ENCODE measurements at regions not wholly inside any gene's neighbourhood (a gene's known extent, or its start where the extent isn't known, plus 50 kb on each side); places are given as distances from the start of the nearest gene placed in this dataset.

DNA sequence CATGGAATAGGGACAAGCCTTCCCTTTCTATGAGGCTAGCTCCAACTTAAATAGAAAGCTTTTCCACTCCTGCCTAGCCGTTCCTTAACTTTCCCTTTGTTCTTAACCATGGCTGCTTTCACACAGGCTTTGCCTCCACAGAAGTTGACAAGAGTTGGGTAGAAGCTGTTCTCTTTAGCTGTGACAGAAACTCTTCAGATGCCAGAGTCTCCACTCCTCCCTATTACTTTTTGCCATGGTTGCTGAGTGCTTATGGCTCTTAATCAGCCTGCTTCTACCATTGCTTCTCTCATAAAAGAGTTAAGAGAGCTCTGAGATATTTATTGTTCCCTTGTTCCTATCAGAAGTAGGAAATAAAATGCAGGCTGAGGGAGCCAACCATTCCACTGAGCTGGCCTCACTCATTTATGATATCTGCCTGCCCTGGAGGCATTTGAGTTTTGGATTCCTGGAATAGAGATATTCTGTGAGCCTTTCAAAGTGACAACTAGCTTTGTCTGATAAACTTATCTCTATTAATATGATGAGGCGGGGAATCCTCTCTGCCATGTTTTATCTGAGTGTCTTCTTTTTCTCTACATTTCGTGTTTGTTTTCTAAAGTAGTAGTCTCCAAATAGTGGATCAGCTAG, 162.6 kb downstream of the DMAC1 start:
- no peak overlapping the region for H2BK12ac ChIP-seq (ENCODE audit: low read depth, low read length)
- H3K27me3 ChIP-seq (replicated peaks in 1 of 4; ENCODE audit: control insufficient read depth in 3 of 4, extremely low read depth in 1 of 4, insufficient read depth in 3 of 4, low read length in 3 of 4), result no peaks in the 10 kb centered on the region
- H3K27ac ChIP-seq (ENCODE audit: low read depth, low read length), result no peak overlapping the region
- no peak overlapping the region for H3K4me2 ChIP-seq (ENCODE audit: insufficient read depth in 1 of 2, low read depth in 2 of 2, low read length in 2 of 2)
- CTCF ChIA-PET (ENCODE audit: partially characterized antibody), result interaction anchor here (0.8 to 1.3 kb wide), 2 partner anchors 15 to 21 kb away, joined by 3 to 8 read pairs; no protein-coding TSS in a partner anchor
- FAIRE-seq, result no peak
- H2AFZ ChIP-seq (ENCODE audit: low read length), result no peak overlapping the region
- H4K8ac ChIP-seq (ENCODE audit: extremely low read depth, insufficient read depth, low read length), result no peak overlapping the region
- H4K20me1 ChIP-seq (replicated peaks in 1 of 2; ENCODE audit: control insufficient read depth in 1 of 2, insufficient read depth in 2 of 2, low read length in 2 of 2), result no peaks in the 10 kb centered on the region
- no peak overlapping the region for H3K18ac ChIP-seq (ENCODE audit: extremely low read depth, low read length)
- no peak overlapping the region for H2AK5ac ChIP-seq (ENCODE audit: low read depth, low read length)
- no peak for DNase-seq (ENCODE audit: low read depth in 1 of 2, low spot score in 2 of 2)
- H3K79me2 ChIP-seq (ENCODE audit: control insufficient read depth in 1 of 2, insufficient read depth in 2 of 2, low read length in 2 of 2), result no peaks in the 10 kb centered on the region
- H3K4ac ChIP-seq (replicated peaks; ENCODE audit: insufficient read length, low read depth, low read length), result no peak overlapping the region
- H3K56ac ChIP-seq (replicated peaks; ENCODE audit: insufficient read length, low read depth, low read length), result no peak overlapping the region
- POLR2A ChIA-PET (ENCODE audit: partially characterized antibody), result no interaction called here
- H3K9ac ChIP-seq (replicated peaks in 1 of 4; ENCODE audit: extremely low read depth in 1 of 4, low read depth in 3 of 4, low read length in 3 of 4), result no peak overlapping the region
- H3K23ac ChIP-seq (ENCODE audit: insufficient read length), result no peak overlapping the region
- H3K23me2 ChIP-seq (ENCODE audit: low read depth, low read length), result no peaks in the 10 kb centered on the region
- H3K36me3 ChIP-seq (ENCODE audit: control insufficient read depth in 2 of 4, insufficient read depth in 4 of 4, low read length in 3 of 4), result no peaks in the 10 kb centered on the region
- H2BK120ac ChIP-seq (replicated peaks; ENCODE audit: low read depth, low read length), result no peak overlapping the region
- 94% methylated on average over 3 of the region's 3 CpGs; no CpG with 5 or more reads in 1 of the 2 experiments for WGBS, 2 experiments (ENCODE audit: extremely low coverage in 1 of 2, insufficient coverage in 1 of 2, insufficient read length in 1 of 2, insufficient replicate concordance in 2 of 2, low coverage in 1 of 2, low lambda C conversion rate in 2 of 2, missing lambda C conversion rate in 1 of 2)
- H3K4me1 ChIP-seq (replicated peaks in 1 of 4; ENCODE audit: control insufficient read depth in 3 of 4, insufficient read depth in 4 of 4, low read length in 3 of 4), result no peaks in the 10 kb centered on the region; a peak in 1 of 7 replicates
- H3K9me3 ChIP-seq (ENCODE audit: insufficient read depth in 2 of 2, low read depth in 1 of 2, low read length in 1 of 2), result no peaks in the 10 kb centered on the region
- no peak overlapping the region for H3K4me3 ChIP-seq (ENCODE audit: extremely low read depth in 1 of 4, insufficient read depth in 2 of 4, low read depth in 3 of 4, low read length in 4 of 4)
- TF ChIP-seq KDM1A (IDR thresholded peaks at IDR 0.05; ENCODE audit: borderline replicate concordance, low read length) (no peak), RAD21 (IDR thresholded peaks at IDR 0.05 in 1 of 2, conservative IDR thresholded peaks at IDR 0.05 in 1 of 2; ENCODE audit: low read depth in 2 of 2, low read length in 2 of 2) (no peak), TBP (IDR thresholded peaks at IDR 0.05; ENCODE audit: low read depth, low read length) (no peak), SP4 (IDR thresholded peaks at IDR 0.05; ENCODE audit: low read length) (no peak), RNF2 (IDR thresholded peaks at IDR 0.05; ENCODE audit: borderline replicate concordance, low read depth, low read length, missing control alignments, poor library complexity, severe bottlenecking) (no peak), SUZ12 (IDR thresholded peaks at IDR 0.05; ENCODE audit: low read length) (no peak), PHF8 (conservative IDR thresholded peaks at IDR 0.05; ENCODE audit: low read depth, low read length) (no peak), CHD2 (IDR thresholded peaks at IDR 0.05; ENCODE audit: low read length) (no peak), YY1 (IDR thresholded peaks at IDR 0.05; ENCODE audit: low read depth, low read length) (no peak)
- TF ChIP-seq, protein P1, sequence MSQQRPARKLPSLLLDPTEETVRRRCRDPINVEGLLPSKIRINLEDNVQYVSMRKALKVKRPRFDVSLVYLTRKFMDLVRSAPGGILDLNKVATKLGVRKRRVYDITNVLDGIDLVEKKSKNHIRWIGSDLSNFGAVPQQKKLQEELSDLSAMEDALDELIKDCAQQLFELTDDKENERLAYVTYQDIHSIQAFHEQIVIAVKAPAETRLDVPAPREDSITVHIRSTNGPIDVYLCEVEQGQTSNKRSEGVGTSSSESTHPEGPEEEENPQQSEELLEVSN (IDR thresholded peaks at IDR 0.05), result no peak
- H4K91ac ChIP-seq (replicated peaks; ENCODE audit: insufficient read length, low read length), result no peak overlapping the region
- no peak overlapping the region for H2BK15ac ChIP-seq (ENCODE audit: low read length)
- H3K14ac ChIP-seq (ENCODE audit: insufficient read length), result no peak overlapping the region
- H2BK20ac ChIP-seq (ENCODE audit: low read length), result no peak overlapping the region
- H4K5ac ChIP-seq (ENCODE audit: insufficient read length, low read depth, low read length), result no peak overlapping the region
- no peak overlapping the region for H2BK5ac ChIP-seq (ENCODE audit: low read depth, low read length)
- H3K79me1 ChIP-seq (ENCODE audit: low read depth, low read length), result no peaks in the 10 kb centered on the region

All from H1 (cell line).